Spinal cord (tissue), 9 donors: ENCODE measurements at regions not wholly inside any gene's neighbourhood (a gene's known extent, or its start where the extent isn't known, plus 50 kb on each side); places are given as distances from the start of the nearest gene placed in this dataset.
"Not testable (repeated sequence)": the region's sequence is repeated elsewhere in the genome, so short reads cannot be mapped to it uniquely, and the experiment has no call there.

ENCODE experiments used
- DNase-seq, 6 donors: peaks; one replicate each; pipeline versions ENCODE4 v3.0.0 to v3.0.0-alpha.2; 2013 to 2015; ENCODE audit warnings: low spot score in 6 of 6, low read depth in 4 of 6
- H3K27ac ChIP-seq: one replicate; pipeline ENCODE4 v1.5.1; 2013; ENCODE audit warnings: low read depth, low read length, control low read depth
- H3K27me3 ChIP-seq: one replicate; pipeline ENCODE4 v1.6.1; 2013; ENCODE audit warnings: low read length; ENCODE audit not compliant: control insufficient read depth, insufficient read depth
- H3K36me3 ChIP-seq: one replicate; pipeline ENCODE4 v1.6.1; 2013; ENCODE audit warnings: low read length; ENCODE audit not compliant: control insufficient read depth, insufficient read depth
- H3K4me1 ChIP-seq: one replicate; pipeline ENCODE4 v1.6.1; 2013; ENCODE audit warnings: low read length; ENCODE audit not compliant: control insufficient read depth, insufficient read depth
- H3K4me3 ChIP-seq: one replicate; pipeline ENCODE4 v1.5.1; 2013; ENCODE audit warnings: low read depth, low read length, control low read depth
- H3K9me3 ChIP-seq: one replicate; pipeline ENCODE4 v1.6.1; 2013; ENCODE audit warnings: low read length; ENCODE audit not compliant: control insufficient read depth, insufficient read depth
- WGBS: methylation state at CpG from one replicate; pipeline ENCODE4 v1.1.5; 2013; ENCODE audit warnings: missing lambda C conversion rate; ENCODE audit not compliant: insufficient coverage; 5-methylcytosine and 5-hydroxymethylcytosine counted together
- donor health status: healthy.

DNA sequence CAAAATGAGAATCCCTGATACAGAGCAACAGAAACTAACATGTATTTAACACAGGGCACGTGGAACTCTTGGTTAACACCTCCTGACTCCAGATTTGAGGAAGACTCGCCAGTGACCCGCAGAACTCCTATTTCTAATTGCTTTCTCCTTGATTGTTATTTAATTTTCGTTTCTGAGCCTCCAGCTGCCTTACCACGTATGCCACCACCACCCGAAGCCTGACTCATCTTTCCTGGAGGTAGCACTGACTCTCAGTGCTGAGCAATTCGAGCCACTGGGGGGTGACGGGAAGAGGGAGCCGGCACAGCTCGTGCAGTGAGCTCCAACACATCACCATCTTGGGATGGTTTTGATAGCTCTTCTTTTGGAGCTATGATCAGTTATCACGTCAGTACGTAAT, 273.9 kb upstream of the MGMT start:
- no peak for DNase-seq
- Histone ChIP-seq H3K9me3 (no peaks in the 10 kb centered on the region), H3K27me3 (no peaks in the 10 kb centered on the region), H3K4me3 (no peak overlapping the region), H3K36me3 (no peaks in the 10 kb centered on the region), H3K4me1 (no peaks in the 10 kb centered on the region), H3K27ac (no peak overlapping the region)
- WGBS = 79% methylated on average over 11 of the region's 12 CpGs

DNA sequence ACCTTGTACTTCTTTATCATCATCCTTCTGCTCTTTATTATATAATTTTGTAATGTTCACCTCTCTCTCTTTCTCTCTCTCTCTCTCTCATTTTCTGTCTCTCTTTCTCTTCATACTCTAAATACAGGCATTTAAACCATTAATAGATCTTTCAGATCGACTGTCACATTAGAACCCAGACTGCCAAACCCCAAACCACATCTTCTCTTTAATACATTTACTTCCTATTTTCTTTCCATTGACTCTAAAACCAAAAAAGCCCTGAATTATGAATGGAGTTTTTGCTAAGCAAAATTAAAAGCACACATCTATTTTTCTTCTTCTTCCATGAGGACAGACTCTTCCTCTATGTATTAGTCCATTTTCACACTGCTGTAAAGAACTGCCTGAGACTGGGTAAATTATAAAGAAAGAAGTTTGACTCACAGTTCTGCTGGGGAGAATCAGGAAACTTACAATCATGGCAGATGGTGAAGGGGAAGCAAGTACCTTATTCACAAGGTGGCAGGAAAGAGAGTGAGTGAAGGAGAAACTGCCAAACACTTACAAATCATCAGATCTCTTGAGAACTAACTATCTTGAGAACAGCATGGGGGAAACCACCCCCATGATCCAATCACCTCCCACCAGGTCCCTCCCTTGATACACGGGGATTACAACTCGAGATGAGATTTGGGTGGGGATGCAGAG, 272.7 kb upstream of the MGMT start:
- no CpG with 5 or more reads among the region's 3 CpGs for WGBS
- H3K36me3 ChIP-seq = no peaks in the 10 kb centered on the region
- H3K27ac ChIP-seq = no peak overlapping the region
- H3K4me1 ChIP-seq = no peaks in the 10 kb centered on the region
- no peak overlapping the region for H3K4me3 ChIP-seq
- H3K9me3 ChIP-seq = no peaks in the 10 kb centered on the region
- DNase-seq = no peak
- H3K27me3 ChIP-seq = no peaks in the 10 kb centered on the region

DNA sequence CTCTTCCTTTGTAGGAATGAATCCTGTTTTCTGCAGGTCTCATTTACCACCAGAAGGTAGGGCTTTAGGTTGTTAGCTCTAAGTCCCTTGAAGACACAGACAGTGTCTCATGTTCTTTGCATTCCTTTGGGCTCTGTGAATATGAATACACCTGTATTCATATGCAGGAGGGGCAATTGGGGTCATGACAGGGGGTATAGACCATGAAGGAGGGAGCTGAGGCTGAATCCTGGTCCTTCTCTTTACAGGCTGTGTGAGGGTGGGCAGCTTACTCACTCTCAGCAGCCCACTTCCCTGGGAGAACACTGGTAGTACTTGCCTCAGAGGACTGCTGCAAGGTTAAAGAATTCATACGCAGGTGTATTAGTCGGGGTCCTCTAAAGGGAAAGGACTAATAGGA, 267.2 kb upstream of the MGMT start:
- no peaks in the 10 kb centered on the region for H3K4me1 ChIP-seq
- no peaks in the 10 kb centered on the region for H3K9me3 ChIP-seq
- no peaks in the 10 kb centered on the region for H3K27me3 ChIP-seq
- H3K4me3 ChIP-seq = no peak overlapping the region
- DNase-seq = no peak
- WGBS = 33% methylated on average over 2 of the region's 2 CpGs
- H3K27ac ChIP-seq = no peak overlapping the region
- H3K36me3 ChIP-seq = no peaks in the 10 kb centered on the region

DNA sequence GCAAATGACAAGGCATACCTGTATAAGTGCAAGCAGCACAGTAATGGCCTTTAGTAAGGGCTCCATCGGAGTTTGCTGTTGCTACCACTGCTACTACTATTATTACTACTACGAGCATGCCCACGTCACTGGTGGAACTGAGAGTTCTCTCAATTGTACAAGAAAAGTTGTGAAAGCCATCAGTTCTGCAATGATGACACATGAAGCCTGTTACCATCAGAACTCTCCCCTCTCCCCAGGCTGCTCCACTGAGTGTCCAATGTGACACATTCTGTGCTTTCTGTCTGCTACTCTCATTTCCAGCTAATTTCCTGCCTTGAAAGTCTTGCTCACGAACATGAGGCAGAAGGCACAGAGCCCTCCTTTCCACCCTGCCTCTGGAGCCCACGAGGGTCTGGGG, 263.2 kb upstream of the MGMT start:
- H3K9me3 ChIP-seq = no peaks in the 10 kb centered on the region
- H3K4me1 ChIP-seq = peaks cover 6% of the 10 kb centered on the region
- H3K36me3 ChIP-seq = no peaks in the 10 kb centered on the region
- DNase-seq = no peak
- H3K27ac ChIP-seq = no peak overlapping the region
- 82% methylated on average over 4 of the region's 5 CpGs for WGBS
- no peak overlapping the region for H3K4me3 ChIP-seq
- H3K27me3 ChIP-seq = no peaks in the 10 kb centered on the region

DNA sequence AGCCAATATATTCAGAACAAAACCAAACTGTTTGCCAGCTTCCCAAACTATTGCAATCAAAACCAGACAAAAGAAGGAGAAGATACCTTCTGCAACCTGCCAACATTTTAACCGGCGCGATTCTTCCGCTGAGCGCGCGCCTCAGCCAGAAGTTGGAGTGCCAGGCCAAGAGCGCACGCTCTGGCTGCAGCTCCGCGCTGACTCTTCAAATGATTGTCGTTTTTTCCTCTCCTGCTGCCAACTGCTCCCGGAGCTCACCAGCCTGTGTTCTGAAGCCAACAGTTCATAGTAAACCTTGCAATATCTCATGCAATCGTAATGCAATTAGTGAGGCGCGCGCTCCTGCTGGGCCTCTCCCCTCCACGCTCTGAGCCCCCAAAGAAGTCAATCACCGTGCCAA, 259.7 kb upstream of the MGMT start:
- 26% methylated on average over 19 of the region's 19 CpGs for WGBS
- H3K9me3 ChIP-seq = no peaks in the 10 kb centered on the region
- no peak overlapping the region for H3K27ac ChIP-seq
- H3K4me1 ChIP-seq = peaks cover 6% of the 10 kb centered on the region
- peak in 4 of 6 donors; percentile 10 to 85 (median 50) for DNase-seq
- no peaks in the 10 kb centered on the region for H3K36me3 ChIP-seq
- H3K27me3 ChIP-seq = no peaks in the 10 kb centered on the region
- H3K4me3 ChIP-seq = no peak overlapping the region

DNA sequence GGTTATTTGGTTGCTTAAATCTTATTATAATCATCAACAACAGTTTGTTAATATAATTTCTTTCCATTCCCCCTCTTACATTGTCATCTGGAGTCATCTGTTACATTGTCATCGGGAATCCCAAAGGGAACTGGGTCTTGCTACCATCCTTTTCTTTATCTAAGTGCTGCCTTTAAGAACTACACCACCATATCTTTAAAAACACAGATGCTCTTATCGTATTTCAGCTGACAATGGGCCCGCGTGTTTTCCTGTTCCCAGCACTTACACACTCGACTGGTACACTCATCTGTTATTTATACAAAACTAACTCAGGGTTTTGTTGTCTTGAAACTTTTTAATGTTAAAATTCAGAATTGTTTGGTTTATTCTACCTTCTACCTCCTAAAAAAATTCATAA, 256.2 kb upstream of the MGMT start:
- H3K27me3 ChIP-seq = no peaks in the 10 kb centered on the region
- WGBS = 0% methylated on average over 1 of the region's 5 CpGs
- peaks cover 6% of the 10 kb centered on the region for H3K4me1 ChIP-seq
- no peak overlapping the region for H3K27ac ChIP-seq
- no peak for DNase-seq
- H3K36me3 ChIP-seq = no peaks in the 10 kb centered on the region
- H3K4me3 ChIP-seq = no peak overlapping the region
- H3K9me3 ChIP-seq = no peaks in the 10 kb centered on the region

DNA sequence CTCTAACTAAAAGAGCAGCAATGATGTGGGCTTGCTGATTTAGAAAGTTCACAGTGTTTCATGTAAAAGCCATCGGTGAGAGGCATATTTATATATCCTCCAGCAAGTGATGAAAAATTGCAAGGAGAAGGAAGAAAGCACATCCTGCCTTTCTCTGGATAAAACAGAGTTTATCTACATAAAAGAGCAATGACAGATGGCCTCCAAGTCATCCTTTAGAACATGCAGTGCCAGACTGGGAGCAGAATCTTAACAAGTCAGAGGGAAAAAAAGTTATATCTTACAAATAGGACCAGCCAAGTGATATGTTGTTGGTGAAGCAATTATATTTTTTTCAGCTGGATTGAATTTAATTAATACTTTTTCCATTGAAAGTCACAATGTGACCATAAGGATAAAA, 253.8 kb upstream of the MGMT start:
- no peaks in the 10 kb centered on the region for H3K36me3 ChIP-seq
- peak in 1 of 6 donors; percentile 60 for DNase-seq
- no peaks in the 10 kb centered on the region for H3K4me1 ChIP-seq
- H3K4me3 ChIP-seq = no peak overlapping the region
- H3K9me3 ChIP-seq = no peaks in the 10 kb centered on the region
- H3K27ac ChIP-seq = no peak overlapping the region
- no CpG with 5 or more reads among the region's 1 CpG for WGBS
- H3K27me3 ChIP-seq = no peaks in the 10 kb centered on the region

DNA sequence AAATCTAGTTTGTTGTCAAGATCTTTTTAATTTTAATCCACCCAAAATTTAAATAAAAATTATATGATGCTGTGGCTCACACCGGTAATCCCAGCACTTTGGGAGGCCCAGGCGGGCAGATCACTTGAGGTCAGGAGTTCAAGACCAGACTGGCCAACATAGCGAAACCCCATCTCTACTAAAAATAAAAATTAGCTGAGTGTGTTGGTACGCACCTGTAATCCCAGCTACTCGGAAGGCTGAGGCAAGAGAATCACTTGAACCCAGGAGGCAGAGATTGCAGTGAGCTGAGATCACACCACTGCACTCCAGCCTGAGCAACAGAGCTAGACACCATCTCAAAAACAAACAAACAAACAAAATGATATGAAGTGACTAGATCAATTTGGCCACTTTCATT, 253.0 kb upstream of the MGMT start:
- H3K4me3 ChIP-seq, H3K36me3 ChIP-seq, DNase-seq, H3K9me3 ChIP-seq, H3K4me1 ChIP-seq, H3K27ac ChIP-seq, H3K27me3 ChIP-seq: not testable (repeated sequence)
- no CpG with 5 or more reads among the region's 5 CpGs for WGBS

DNA sequence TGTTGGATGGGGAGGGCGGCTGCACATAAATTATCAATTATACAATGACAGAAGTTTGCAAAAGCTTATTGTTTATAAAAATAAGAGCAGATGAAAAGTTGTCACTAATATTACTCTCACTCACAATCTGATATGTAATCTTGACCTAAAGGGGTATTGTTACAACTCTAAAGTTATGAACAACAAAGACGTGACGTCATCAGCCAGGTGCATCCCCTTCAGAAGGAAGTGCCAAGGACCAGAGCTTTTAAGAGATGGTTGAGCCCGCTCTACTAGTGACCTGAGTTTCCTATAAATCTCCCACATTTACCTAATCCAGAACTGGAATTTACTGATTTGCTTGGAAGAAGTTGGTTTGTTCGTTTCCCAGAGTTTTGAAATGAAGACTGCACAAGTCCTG, 247.7 kb upstream of the MGMT start:
- Histone ChIP-seq H3K27me3 (no peaks in the 10 kb centered on the region), H3K36me3 (no peaks in the 10 kb centered on the region), H3K27ac (no peak overlapping the region), H3K4me3 (no peak overlapping the region), H3K4me1 (no peaks in the 10 kb centered on the region), H3K9me3 (no peaks in the 10 kb centered on the region)
- WGBS = no CpG with 5 or more reads among the region's 5 CpGs
- DNase-seq = no peak

DNA sequence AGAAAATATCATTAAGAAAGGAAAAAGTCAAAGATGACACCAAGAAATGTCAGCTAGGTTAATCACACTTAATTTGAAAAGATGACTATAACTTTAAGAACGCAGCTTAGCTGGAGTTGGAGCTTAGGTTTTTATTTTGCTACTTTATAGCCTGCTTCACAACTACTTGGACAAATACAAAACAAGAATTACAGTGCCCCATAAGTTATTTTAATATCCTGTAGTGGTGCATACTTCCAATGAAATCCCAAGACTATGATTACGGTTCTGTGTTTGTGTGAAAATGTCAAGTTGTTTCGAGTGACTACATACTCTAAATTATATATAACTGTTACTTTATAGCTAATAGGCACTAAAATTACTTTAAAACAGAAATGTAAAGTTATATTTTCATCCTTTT, 244.6 kb upstream of the MGMT start:
- WGBS = no CpG with 5 or more reads among the region's 3 CpGs
- DNase-seq = no peak
- H3K27me3 ChIP-seq = no peaks in the 10 kb centered on the region

More for the DNA sequence above, 244.6 kb upstream of the MGMT start:
- no peak overlapping the region for H3K27ac ChIP-seq
- H3K4me3 ChIP-seq = no peak overlapping the region
- no peaks in the 10 kb centered on the region for H3K9me3 ChIP-seq
- H3K36me3 ChIP-seq = no peaks in the 10 kb centered on the region
- no peaks in the 10 kb centered on the region for H3K4me1 ChIP-seq
